HG02970 (cell line): ENCODE measurements at regions not wholly inside any gene's neighbourhood (a gene's known extent, or its start where the extent isn't known, plus 50 kb on each side); places are given as distances from the start of the nearest gene placed in this dataset.

Experiments used
- ATAC-seq: cut with Tn5 transposase; IDR thresholded peaks from one replicate; pipeline ENCODE4 v1.9.1; 2021; ENCODE audit warnings: mild to moderate bottlenecking, moderate library complexity, moderate number of reproducible peaks; ENCODE audit not compliant: unreplicated experiment, low FRiP score

DNA sequence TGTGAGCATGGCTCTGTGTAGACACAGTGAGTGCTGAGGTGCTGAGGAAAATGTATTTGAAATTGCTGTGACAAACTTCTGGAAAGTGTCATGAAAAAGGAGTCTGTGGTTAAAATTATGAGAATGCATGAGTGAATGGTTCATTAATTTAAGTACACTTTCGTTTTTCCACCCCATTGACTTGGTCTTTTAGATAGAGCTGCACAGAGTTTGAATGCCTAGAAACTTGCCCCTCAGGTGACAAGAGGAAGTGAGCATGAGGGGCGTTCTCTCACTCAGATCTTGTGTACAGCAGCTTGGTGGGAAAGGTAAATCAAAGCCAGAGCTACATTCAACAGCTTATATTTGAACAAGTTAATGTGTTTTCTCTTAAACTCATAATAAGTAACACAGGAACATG lies 296.8 kb downstream of the WDR72 start:
- ATAC-seq = no peak

DNA sequence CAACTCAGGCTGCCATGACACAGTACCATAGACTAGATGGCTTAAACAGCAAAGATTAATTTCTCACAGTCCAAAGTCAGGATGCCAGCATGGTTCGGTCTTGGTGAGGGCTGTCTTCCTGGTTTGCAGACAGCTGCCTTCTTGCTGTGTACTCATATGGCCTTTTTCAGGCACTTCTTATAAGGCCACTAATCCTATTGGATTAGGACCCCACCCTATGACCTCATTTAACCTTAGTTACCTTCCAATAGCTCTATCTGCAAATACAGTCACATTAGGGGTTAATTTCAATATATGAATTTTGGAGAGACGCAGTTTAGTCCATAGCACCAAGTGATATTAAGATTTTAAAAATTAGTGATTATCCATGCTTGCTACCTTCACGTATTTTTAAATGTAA lies 297.8 kb downstream of the WDR72 start:
- no peak for ATAC-seq

DNA sequence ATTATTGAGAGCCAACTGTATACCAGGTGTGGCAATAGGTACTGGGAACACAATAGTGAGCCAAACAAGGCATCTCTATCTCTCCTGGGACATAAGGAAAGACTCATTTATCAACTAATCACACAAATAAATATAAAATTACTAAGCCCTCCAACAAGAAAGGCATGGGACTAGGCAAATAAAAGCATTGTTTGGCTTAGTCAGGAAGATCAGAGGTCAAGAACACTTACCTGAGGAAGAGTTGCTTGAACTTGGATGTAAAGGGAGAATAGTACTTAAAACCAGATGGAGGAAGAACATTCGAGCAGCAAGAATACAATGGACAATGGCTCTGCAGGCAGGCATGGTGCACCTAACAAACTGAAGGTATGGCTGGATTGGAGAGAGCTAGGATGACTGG lies 300.7 kb downstream of the WDR72 start:
- no peak for ATAC-seq

DNA sequence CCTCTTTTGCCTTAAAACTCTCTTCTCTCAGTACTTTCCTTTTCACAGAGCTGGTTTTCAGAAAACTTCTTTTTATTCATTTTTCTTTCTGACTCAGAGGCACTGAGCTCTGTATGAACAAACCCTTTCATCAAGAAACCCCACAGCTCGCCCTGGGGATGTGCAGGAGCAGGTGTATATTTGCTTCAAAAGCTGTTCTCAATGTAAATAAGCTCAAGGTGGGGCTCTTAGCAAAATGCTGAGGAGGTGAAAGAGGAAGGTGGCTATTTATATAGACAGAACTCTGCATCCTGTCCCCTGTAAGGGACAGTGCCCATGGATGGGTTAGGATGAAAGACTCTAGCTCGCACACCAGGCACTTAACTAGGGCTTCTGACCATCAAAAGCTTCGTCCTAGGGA lies 302.0 kb downstream of the WDR72 start:
- ATAC-seq = no peak

DNA sequence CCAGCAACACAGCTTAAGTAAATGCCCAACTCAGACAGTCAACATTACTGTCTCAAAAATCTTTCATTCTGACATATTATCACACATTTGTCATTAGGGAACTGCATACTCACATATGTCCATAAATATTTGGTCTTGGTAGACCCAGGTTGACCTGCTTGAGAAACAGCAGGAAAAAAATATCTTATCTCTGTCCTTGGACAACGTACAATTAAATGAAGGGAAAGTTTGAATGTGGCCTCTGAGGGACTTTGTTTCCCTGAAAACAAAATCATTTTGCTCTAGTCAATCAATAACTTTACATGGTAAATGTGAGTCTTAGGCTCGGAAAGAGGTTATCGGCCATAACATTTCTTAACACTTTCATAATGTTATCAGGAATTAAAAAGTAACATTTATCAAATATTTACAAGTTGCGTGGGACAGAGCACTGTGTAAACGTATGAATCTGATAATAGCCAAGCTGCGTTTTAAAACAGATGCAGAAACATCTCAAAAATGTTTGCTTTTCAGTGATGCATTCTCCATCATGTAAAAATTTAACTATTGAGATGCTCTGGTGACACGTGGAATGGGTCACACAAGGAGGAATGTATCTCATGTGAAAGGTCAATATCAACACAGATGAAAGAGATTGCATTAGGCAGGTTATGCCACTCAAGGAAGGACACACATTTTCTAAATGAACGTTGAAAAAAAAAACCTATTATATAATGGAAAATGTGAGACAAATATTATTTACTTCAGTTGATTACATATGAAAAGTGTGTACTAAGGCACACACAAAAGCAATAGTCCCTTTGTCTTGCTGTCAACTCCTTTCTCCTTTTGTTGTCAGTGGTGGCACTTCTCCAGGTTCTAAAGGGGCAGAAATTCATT lies 304.4 kb downstream of the WDR72 start:
- no peak for ATAC-seq

DNA sequence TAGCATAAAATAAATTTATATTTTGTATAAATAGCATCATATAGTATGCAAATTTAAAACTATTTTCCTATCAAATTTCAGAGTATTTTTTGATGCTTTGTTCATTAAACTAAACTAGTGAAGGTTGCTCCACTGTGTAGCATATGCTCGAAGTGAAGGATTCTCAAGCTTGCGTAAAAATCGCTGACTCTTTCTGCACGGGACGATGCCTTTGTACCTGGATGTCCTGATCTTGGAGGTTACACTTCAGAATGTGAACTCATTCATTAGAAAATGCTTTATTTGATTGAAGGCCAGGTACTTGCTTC lies 305.0 kb downstream of the WDR72 start:
- no peak for ATAC-seq

DNA sequence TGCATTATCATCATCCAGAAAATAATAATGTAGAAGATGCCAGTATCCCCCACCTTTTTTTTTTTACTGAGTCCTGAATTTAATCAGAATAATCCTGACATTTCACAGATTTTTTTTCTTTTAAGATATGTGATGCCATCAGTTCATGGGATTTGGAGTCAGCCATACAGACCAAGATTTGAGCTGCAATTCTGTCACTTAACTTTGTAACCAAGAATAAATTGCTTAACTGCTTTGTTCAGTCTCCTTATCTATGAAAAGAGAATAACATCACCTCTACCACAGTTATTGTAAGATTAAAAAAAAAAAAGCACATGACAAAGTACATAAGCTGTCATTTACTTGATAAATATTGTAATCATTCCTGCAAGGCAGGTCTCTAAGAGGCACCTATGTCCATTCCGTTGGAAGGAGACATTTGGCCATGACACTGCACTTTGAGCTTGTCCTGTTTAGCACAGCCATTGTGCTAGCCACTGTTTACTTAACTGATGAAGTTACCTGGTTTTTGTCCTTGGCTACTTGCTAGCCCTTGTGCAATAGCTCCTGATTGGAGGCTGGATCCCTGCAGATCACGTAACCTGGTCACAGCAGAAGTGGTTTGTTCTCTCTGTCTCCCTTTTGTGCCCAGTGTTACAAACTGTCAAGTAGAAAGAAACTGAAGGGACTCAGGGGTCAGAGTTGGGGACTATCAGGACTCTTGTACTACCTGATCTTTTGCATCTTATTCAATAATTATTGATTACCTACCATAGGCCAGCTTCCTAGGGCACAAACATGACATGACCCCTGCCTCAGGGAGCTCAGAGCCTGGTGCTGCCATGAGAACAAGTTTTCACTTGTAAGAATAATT lies 306.0 kb downstream of the WDR72 start:
- ATAC-seq = no peak

DNA sequence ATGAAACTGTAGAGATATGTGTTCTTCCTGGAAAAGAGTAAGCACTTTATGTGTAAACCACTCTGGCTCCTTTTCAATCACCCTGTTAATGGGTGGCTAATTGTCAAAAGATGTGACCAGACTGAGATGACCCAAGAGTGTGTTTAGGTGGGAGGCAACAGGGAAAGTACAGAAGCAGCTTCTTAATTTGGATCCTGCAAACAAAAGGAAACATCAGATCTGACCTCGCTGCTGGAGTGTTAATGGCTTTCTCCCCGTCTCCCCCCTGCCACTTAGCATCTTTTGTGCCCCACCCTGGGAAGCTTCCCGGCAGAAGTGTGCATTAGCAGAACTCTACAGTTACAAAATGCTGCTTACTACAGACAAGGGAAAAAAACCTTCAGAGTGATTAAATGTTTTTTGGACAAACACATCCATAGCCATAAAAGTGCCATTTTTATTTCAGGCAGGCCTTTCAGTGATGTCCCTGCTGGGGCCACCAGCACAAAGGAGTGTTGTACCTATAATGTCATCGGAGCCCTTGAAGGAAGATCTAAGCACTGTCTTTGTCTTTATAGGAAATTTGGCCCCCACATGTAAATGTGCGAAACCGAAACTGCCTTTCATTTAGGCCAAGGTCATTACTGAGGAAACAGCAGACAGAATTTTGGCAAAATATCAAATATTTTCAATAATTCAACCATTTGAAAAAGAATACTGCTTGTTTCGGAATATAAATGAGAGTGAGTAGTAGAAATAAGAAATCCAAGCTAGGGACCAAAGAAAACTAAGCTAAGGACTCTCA lies 311.0 kb downstream of the WDR72 start:
- ATAC-seq = no peak

DNA sequence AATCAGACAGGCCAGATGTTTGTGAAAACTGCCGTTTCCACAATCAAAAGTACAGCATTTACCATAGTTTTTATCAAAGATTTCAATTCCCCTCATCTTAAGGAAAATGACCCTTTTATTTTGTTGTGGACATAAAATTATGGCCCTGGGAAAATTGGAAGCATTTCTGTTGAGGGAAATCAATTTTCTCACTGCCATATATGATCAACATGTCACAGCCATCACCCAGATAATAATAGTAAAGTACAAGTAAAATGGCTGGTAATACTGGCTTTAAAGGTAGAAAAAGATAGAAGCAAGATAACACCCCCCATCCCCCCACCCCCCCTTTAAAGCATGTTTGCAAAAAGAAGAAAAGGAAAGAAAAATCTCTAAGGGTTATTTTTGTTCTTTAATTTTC lies 311.7 kb downstream of the WDR72 start:
- no peak for ATAC-seq

DNA sequence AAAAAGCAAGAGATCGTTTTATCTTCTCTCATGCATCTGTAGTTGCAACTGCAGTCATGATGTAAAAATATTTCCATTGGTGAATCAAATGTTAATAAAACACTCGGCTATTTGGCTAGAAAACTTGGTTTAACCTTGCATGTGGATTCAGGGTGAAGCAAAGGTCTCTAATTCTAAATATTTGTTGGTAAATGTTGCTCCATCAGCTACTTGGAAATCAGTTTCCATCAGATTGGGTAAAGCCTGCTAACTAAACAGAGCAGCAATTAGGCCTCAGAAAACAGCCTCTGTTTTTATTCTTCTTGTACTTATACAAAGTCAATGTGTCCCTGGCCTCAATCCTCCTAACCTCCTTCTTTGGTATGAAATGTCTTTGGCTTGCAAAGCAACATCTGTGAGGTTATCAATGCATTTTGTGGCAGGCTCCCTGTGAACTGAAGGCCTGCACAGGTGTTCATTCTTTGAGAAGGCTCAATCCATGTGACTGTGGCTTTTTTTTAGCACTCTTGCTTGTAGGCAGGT lies 312.3 kb downstream of the WDR72 start:
- no peak for ATAC-seq

DNA sequence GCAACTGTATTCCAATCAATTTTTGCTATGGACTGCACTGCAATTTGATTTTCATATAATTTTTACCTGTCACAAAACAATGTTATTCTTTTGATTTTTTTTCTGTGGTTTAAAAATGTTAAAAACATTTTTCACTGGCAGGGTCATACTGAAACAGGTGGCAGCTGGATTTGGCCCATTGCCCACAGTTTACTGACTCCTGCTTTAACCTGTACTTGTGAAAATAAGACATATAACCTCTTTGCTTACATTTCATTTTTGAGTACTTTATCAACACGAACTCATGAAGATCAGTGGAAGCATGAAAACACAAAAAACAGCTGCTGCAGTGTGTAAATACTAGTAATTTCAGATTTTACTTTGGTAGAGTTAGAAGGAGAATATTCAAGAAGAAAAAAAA lies 313.1 kb downstream of the WDR72 start:
- ATAC-seq = no peak

DNA sequence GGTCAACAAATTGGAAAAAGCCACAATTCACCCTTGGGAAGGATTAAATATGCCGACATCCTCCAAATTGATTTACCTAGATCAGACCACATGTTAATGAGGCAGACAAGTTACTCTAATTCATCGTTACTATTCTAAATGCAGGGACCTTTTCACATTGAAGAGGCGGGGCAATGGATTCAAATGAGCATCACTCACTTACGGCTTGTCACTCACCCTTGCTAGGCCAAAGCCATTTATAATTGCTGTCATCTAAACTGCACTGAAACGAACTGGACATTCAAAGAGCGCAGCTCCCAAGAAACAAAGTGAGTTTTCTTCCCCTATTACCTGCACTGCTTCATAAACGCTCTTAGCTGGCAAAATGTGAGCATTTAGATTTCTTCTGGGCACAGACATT lies 313.9 kb downstream of the WDR72 start:
- ATAC-seq = no peak

DNA sequence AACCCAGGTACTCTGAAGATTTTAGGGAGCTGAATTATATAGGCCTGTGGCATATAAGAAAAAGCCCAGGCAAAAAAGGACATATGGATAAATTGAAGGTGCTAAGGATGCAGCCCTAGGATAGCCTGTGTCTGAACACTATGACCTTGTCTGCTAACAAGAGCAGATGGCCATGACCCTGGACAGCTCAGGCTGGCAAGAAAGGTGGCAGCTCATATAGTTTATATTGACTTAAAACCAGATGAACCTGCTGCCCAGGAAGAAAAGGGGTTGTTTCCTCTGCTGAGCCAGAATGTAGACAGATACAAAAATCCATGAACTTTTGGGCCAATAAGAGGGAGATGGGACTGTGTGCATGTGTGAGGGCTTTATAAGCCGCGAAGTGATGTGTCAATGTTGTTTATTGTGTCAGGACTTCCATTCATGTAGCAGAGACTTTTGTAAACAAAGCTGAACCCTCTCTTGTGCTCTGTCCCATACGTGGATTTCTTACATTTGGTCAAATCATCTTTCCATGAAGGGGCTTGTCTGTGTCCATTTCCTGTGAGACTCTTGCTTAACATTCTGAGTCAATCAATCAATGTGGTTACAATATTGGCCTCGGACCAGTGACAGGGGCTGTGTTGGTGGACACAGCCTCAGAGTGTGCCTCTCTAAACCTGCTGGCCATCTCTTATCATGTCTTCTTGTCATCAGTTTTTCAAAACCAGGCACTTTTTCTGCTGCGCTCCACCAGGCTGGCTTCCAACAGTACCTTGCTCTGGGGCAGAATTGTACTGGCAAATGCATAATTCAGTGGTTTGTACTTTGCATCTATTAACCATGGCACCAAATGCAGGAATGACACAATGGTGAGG lies 321.2 kb downstream of the WDR72 start:
- no peak for ATAC-seq

DNA sequence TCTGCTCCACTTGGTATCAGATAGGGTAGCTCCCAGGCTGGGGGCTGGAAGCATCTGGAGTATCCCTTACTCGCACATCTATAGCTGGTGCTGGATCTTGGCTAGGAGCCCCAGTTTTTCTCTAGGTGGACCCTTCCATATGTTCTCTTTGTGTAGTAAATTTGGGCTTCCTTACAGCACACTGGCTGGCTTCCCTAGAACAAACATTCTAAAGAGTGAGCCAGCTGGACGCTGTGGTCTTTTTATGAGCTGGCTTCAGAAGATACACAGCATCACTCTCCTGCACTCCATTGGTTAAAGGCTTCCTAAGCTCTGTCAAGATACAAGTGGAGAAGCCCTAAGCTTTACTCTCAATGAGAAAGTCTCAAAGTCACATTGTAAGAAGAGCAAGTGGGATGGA lies 322.1 kb downstream of the WDR72 start:
- ATAC-seq = no peak

DNA sequence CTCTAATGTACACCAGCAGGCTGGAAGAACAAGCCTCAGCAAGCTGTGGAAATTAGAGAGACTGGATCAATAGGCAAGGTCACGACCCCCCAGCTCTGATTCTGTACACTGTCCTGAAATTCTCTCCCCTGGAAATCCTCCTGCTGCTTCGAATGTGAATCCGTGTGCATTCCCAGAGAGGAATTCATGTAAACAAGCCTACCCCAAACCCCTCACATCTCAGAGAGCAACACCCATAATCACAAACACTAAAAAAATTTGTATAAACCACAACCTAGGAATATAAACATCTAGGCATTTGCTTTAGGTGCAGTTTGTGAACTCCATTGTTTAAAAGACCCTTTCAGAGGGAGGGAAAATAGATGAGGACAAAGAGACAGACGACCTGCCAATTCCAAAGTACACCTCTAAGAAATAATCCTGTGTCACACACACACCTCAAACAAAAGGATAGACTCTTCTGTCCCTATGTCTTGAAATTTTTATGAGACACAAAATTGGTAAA lies 325.2 kb downstream of the WDR72 start:
- no peak for ATAC-seq

DNA sequence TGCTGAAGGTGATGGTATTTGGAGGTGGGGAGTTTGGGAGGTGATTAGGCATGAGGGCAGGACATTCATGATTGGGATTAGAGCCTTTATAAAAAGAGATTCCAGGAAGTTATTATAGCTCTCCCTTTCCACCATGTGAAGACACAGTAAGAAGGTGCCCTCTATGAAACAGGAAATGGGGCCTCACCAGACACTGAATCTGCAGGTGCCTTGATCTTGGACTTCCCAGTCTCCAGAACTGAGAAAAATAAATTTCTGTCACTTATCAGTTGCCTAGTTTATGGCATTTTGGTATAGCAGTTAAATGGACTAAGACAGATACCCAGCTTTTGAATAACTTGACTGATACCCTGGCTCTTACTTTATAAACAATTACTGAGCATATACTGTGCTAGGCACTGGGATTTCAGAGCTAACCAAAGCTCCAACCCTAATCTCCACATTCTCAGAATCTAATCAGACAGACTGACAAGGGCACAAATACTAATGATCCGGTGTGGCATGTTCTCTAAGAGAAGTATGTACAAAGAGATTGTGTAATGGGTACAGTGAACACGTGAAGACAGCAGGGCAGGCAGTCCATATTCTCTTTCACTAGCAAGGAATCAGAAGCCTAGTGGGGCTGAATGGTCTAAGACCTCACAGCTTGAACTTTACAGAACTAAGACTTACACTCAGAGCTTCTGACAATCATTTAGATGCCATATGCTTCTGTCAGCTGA lies 343.1 kb downstream of the WDR72 start:
- no peak for ATAC-seq

DNA sequence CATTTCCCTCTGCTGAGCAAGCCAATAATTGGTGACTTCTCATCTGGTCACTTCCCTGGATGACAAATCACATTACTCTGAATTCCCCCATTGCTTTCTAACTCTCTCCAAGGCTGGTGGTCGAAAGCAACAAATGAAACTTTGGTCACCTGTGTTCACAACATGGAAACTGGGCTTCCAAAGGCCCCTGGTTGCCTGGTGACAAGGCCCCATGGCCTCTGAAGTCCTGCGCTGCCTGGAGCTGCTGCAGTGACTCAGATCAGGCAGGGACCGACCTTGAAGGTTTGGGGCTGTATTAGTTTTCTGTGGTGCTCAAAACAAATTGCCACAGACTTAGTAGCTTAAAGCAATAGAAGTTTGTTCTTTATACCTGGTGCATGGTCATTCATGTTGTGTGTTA lies 345.3 kb downstream of the WDR72 start:
- no peak for ATAC-seq

DNA sequence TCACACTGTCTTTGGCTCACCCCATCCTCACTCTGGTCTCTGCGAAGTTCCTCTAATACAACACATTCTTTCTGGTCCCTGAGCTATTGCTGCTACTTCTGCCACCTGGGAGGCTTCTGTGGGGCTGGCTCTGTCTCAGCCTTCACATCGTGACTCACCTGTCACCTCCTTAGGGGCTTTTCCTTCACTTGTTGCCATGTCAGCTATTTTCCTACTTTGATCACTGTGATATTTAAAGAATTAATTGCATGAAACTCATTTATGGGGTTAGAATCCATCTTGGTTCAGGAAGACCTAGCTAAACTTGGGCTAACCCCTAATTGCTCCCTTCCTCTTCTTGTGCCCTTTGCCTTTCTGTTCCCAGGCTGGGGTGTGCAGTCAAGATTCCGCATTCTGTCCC lies 346.9 kb downstream of the WDR72 start:
- ATAC-seq = no peak

DNA sequence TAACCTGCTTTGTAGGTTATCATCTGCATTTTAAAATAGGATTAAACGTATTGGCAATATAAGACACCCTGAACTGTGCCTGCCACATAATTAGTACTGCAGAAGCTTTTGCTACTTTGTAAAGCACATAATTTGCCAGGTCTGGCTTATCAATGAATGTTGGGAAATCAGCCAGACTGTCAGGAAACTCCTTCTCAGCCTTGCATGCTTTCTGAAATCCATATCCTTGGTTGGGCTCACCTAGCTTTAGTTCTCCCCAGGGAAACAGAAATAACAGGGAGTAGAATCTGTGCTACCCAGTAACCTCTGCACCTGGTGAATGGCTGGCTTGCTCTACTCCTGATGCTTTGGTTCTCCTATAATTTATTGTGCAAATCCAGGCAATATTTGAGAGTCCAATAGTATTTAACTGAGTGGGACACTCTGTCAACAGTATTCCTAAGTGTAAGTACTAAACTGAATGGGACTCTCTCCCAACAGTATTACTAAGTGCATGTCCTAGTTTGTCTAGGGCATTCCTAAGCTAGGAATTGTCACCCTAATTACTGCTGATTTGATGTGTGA lies 354.5 kb downstream of the WDR72 start:
- ATAC-seq = no peak
